HepG2 (cell line): ENCODE measurements at regions not wholly inside any gene's neighbourhood (a gene's known extent, or its start where the extent isn't known, plus 50 kb on each side); places are given as distances from the start of the nearest gene placed in this dataset.

Experiments used
- ARID4A ChIP-seq: sonication (generic); formaldehyde crosslinking; IDR thresholded peaks from 2 replicates; pipeline ENCODE4 v1.5.0; 2020; ENCODE audit warnings: mild to moderate bottlenecking, missing genetic modification reagents, borderline replicate concordance
- BCL6 ChIP-seq: IDR thresholded peaks from 2 replicates; pipeline ENCODE4 v1.6.1; 2016; ENCODE audit warnings: missing genetic modification reagents, missing compliant biosample characterization
- ETV6 ChIP-seq: sonication (generic); formaldehyde crosslinking; conservative IDR thresholded peaks from 2 replicates; pipeline ENCODE4 v1.4.0; 2020; ENCODE audit warnings: missing genetic modification reagents
- NBN ChIP-seq: fragments of 450-650 bp; conservative IDR thresholded peaks from 2 replicates; pipeline ENCODE4 v1.6.1; 2017
- PPARG ChIP-seq: conservative IDR thresholded peaks from 2 replicates; pipeline ENCODE4 v1.6.1; 2016; ENCODE audit warnings: missing biosample characterization, missing genetic modification reagents
- PRMT3 ChIP-seq: sonication (generic); formaldehyde crosslinking; IDR thresholded peaks from 2 replicates; pipeline ENCODE4 v1.8.1; 2022; ENCODE audit warnings: low read depth, mild to moderate bottlenecking, moderate library complexity, missing genetic modification reagents, borderline replicate concordance
- RFX1 ChIP-seq: fragments of 450-650 bp; IDR thresholded peaks from 2 replicates; pipeline ENCODE4 v1.6.1; 2017
- TBX2 ChIP-seq: sonication (generic); formaldehyde crosslinking; IDR thresholded peaks from 2 replicates; pipeline ENCODE4 v1.5.0; 2020; ENCODE audit warnings: missing genetic modification reagents, mild to moderate bottlenecking, borderline replicate concordance
- XRCC5 ChIP-seq: fragments of 200-400 bp; formaldehyde crosslinking; optimal IDR thresholded peaks from 2 replicates; pipeline ENCODE3; 2017; ENCODE audit warnings: mild to moderate bottlenecking, low read length
- ZBTB2 ChIP-seq: sonication (generic); formaldehyde crosslinking; IDR thresholded peaks from 2 replicates; pipeline ENCODE4 v1.8.0; 2022; ENCODE audit warnings: low read depth, missing genetic modification reagents
- ZNF275 ChIP-seq: sonication (generic); formaldehyde crosslinking; IDR thresholded peaks from 2 replicates; pipeline ENCODE4 v1.8.0; 2022; ENCODE audit warnings: missing genetic modification reagents, mild to moderate bottlenecking, inconsistent platforms, borderline replicate concordance
- ZNF484 ChIP-seq: sonication (generic); formaldehyde crosslinking; IDR thresholded peaks from 2 replicates; pipeline ENCODE4 v1.5.1; 2020; ENCODE audit warnings: mild to moderate bottlenecking, low read depth, missing genetic modification reagents, borderline replicate concordance
- ZNF503 ChIP-seq: sonication (generic); formaldehyde crosslinking; IDR thresholded peaks from 2 replicates; pipeline ENCODE4 v1.4.0; 2020; ENCODE audit warnings: missing genetic modification reagents
- ZNF580 ChIP-seq: IDR thresholded peaks from 2 replicates; pipeline ENCODE4 v1.6.1; 2016; ENCODE audit warnings: low read depth, borderline replicate concordance
- ZNF629 ChIP-seq: sonication (generic); formaldehyde crosslinking; conservative IDR thresholded peaks from 2 replicates; pipeline ENCODE4 v1.5.0; 2020; ENCODE audit warnings: missing genetic modification reagents
- ZNF790 ChIP-seq: sonication (generic); formaldehyde crosslinking; IDR thresholded peaks from 2 replicates; pipeline ENCODE4 v1.8.0; 2022; ENCODE audit warnings: missing genetic modification reagents, mild to moderate bottlenecking, borderline replicate concordance
- ZNF800 ChIP-seq: sonication (generic); formaldehyde crosslinking; IDR thresholded peaks from 2 replicates; pipeline ENCODE4 v1.4.0; 2020; ENCODE audit warnings: missing genetic modification reagents

- TF ChIP-seq ZNF800 (0 out of 2 replicates have a peak, but pooled peaks have one; percentile 45), BCL6 (CRISPR knock-in tag) (peak; percentile 68), ZNF484 (no peak), ZNF503 (CRISPR knock-in tag) (0 out of 2 replicates have a peak, but pooled peaks have one; percentile 54), ETV6 (CRISPR knock-in tag) (0 out of 2 replicates have a peak, but pooled peaks have one; percentile 15), ZNF790 (CRISPR knock-in tag) (peak; percentile 33; the same call in 1 of the 2 replicates), PRMT3 (CRISPR knock-in tag) (no peak), ZNF629 (CRISPR knock-in tag) (no peak), ZBTB2 (CRISPR knock-in tag) (no peak), ARID4A (CRISPR knock-in tag) (no peak), RFX1 (no peak), ZNF275 (CRISPR knock-in tag) (no peak), TBX2 (CRISPR knock-in tag) (peak; percentile 66), NBN (no peak), ZNF580 (CRISPR knock-in tag) (peak; percentile 89; the same call in 1 of the 2 replicates), PPARG (no peak), XRCC5 (peak; percentile 63)
Observed at GRCh38 chr14:31944256-31945073, 132.6 kb upstream of the ARHGAP5 start (continued).
